ENCODE measurements at regions not wholly inside any gene's neighbourhood (a gene's known extent, or its start where the extent isn't known, plus 50 kb on each side); places are given as distances from the start of the nearest gene placed in this dataset.

DNA sequence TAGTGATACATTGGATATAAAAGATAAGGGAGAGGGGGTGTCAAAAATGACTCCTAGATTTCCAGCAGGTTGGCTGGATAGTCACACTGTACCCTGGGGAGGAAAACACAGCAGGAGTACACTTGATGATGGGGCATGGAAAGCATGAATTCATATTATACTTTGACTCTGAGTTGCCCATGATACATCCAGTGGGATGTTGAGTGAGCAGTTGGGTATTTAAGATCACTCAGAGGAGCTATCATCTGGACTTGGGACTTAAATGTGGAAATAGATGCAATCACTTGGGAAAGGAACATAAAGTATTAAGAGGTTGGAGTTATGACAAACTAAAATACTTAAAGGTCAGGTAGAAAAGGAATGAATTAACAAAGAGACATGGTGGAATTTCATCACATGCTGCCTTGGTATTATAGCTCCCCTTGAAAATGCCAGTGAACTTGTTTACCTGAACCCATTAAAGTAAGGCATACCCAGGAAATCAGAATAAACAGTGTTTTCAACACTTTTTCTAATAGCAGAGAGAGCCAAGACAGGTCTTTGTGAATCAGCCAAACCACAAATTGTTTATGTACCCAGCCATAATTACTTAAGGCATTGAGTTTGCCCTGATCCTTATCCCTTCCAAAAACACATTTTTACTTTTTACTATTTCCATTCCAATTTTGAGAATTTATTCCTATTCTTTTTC lies 49.9 kb upstream of the ABI3BP start:
- Histone ChIP-seq H3K9ac (no peak overlapping the region), H3K4me3 (no peak overlapping the region), H3K9me3 (no peaks in the 10 kb centered on the region), H3K27me3 (no peaks in the 10 kb centered on the region), H3K27ac (no peak overlapping the region), H4K20me1 (no peaks in the 10 kb centered on the region), H3K36me3 (no peaks in the 10 kb centered on the region), H3K4me2 (no peak overlapping the region), H3K4me1 (peaks cover 19% of the 10 kb centered on the region)
- TF ChIP-seq Cebpa-rat (IDR thresholded peaks at IDR 0.05): no peak

Measured in BLaER1 (cell line).